Peyer's patch (tissue), 4 donors: ENCODE measurements at regions not wholly inside any gene's neighbourhood (a gene's known extent, or its start where the extent isn't known, plus 50 kb on each side); places are given as distances from the start of the nearest gene placed in this dataset.

ENCODE experiments used
- DNase-seq, 3 donors: peaks; one replicate each; pipeline ENCODE4 v3.0.0-alpha.2; 2017 to 2019
- H3K27ac ChIP-seq, 4 donors: fragments of 200-600 bp; sonication (generic); one replicate each; pipeline ENCODE4 v1.5.1; 2016 to 2019
- H3K27me3 ChIP-seq, 2 donors: fragments of 200-600 bp; sonication (generic); one replicate each; pipeline ENCODE4 v1.5.1; 2019
- H3K36me3 ChIP-seq, 3 donors: fragments of 200-600 bp; sonication (generic); one replicate each; pipeline ENCODE4 v1.5.1; 2016 to 2019
- H3K4me1 ChIP-seq, 4 donors: fragments of 200-600 bp; sonication (generic); one replicate each; pipeline ENCODE4 v1.5.1; 2016 to 2019
- H3K4me3 ChIP-seq, 4 donors: fragments of 200-600 bp; sonication (generic); 1 replicate in 3 of 4; 2 replicates in 1 of 4; pipeline ENCODE4 v1.5.1; 2016 to 2019; ENCODE audit warnings: mild to moderate bottlenecking in 1 of 4
- H3K9me3 ChIP-seq, 4 donors: fragments of 200-600 bp; sonication (generic); one replicate each; pipeline ENCODE4 v1.5.1; 2016 to 2019; ENCODE audit warnings: mild to moderate bottlenecking in 1 of 4
- CTCF ChIP-seq, 6 experiments: fragments of 450-650 bp in 4 of 6; fragments of 200-600 bp in 2 of 6; sonication (generic) in 1 of 6; IDR thresholded peaks; one replicate each; pipeline ENCODE4 v1.5.1; 2017 to 2019; ENCODE audit warnings: antibody characterized with exemption in 6 of 6, mild to moderate bottlenecking in 3 of 6, moderate library complexity in 1 of 6
- POLR2A ChIP-seq, 2 donors: fragments of 450-650 bp; IDR thresholded peaks; one replicate each; pipeline ENCODE4 v1.5.1; 2017; ENCODE audit warnings: antibody characterized with exemption in 2 of 2, mild to moderate bottlenecking in 2 of 2, moderate library complexity in 2 of 2

- H3K27ac ChIP-seq, result no peak overlapping the region
- H3K36me3 ChIP-seq, result no peaks in the 10 kb centered on the region
- DNase-seq, result no peak
- no peaks in the 10 kb centered on the region for H3K9me3 ChIP-seq
- no peaks in the 10 kb centered on the region for H3K4me1 ChIP-seq
- H3K27me3 ChIP-seq, result no peaks in the 10 kb centered on the region
- TF ChIP-seq POLR2A (IDR thresholded peaks at IDR 0.05) (no peak), CTCF (IDR thresholded peaks at IDR 0.05) (no peak)
- H3K4me3 ChIP-seq, result no peak overlapping the region
These were observed 233.4 kb upstream of the SPRY2 start for GRCh38 chr13:80574113-80574850.

DNA sequence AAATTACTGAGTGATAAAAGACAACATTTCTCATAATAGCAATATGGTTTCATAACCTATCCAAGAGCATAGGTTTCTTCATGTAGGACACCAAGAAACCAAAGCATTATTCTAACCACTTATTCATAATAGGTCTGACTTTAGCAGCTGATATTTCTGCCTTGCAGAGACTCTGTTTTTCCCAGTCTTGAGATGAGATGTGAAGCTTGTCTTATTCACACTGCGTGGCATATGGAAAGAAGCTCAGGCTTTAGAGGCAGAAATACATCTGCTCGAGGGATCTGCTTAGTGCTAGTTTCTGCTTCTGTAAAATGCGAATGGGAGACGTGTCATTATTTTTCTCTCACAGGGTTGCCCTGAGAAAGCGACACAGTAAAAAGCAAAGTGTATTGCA lies 232.0 kb upstream of the SPRY2 start:
- Histone ChIP-seq H3K36me3 (no peaks in the 10 kb centered on the region), H3K4me3 (no peak overlapping the region), H3K9me3 (no peaks in the 10 kb centered on the region), H3K27me3 (no peaks in the 10 kb centered on the region), H3K27ac (no peak overlapping the region), H3K4me1 (no peaks in the 10 kb centered on the region)
- no peak for DNase-seq
- no peak for TF ChIP-seq CTCF (IDR thresholded peaks at IDR 0.05)
- no peak for TF ChIP-seq POLR2A (IDR thresholded peaks at IDR 0.05)

- no peak for DNase-seq
- Histone ChIP-seq H3K4me3 (no peak overlapping the region), H3K27ac (no peak overlapping the region), H3K9me3 (no peaks in the 10 kb centered on the region), H3K4me1 (no peaks in the 10 kb centered on the region), H3K27me3 (no peaks in the 10 kb centered on the region), H3K36me3 (no peaks in the 10 kb centered on the region)
- TF ChIP-seq CTCF (IDR thresholded peaks at IDR 0.05), result no peak
- no peak for TF ChIP-seq POLR2A (IDR thresholded peaks at IDR 0.05)
These were observed 231.5 kb upstream of the SPRY2 start for GRCh38 chr13:80572308-80572922.

DNA sequence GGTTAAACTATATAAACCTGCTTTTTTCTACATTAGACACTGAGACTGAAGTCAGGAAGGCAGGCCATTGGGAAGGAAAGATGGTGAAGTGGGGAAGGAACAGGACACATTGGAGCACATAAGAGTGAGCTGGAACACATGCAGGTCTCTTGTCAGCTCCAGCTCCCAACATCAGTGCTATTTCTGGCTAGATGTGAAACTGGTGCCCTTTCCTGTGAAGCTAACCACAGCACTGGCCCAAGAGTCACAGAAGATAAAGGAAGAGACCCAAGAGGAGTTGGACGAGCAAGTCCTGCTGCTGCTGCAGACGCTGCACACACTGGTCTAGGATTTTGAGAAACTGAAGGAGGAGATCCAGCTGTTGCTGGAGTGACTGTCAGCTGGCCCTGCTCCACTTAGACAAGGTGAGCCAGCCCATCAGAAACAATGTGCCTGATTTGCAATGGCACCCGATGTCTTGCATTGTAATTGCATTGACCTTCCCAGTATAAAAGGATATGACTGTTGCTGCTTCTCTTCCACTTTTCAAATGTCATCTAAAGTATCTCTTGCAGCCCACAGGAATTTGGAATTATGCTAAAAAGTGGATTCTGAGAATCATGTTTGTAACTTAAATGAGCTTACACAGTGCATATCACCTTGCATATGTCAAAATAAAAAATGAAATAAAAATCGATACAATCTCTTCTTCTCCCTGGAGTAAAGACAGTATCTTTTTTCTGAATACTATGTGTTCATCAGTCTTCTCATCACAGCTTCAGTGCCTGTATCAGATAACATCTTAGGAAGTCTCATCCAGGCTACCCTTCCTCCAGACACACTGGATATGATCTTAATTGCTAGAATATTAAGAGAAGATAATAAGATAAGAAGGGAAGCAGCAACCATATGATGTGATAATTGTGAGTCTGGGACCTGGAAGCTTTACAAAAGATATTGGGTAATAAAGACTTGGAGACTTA lies 230.7 kb upstream of the SPRY2 start:
- Histone ChIP-seq H3K27ac (no peak overlapping the region), H3K36me3 (no peaks in the 10 kb centered on the region), H3K9me3 (no peaks in the 10 kb centered on the region), H3K27me3 (no peaks in the 10 kb centered on the region), H3K4me1 (no peaks in the 10 kb centered on the region), H3K4me3 (no peak overlapping the region)
- TF ChIP-seq CTCF (IDR thresholded peaks at IDR 0.05) (no peak), POLR2A (IDR thresholded peaks at IDR 0.05) (no peak)
- DNase-seq, result no peak

GRCh38 chr13:80563439-80563838 lies 222.5 kb upstream of the SPRY2 start:
- H3K36me3 ChIP-seq, result no peaks in the 10 kb centered on the region
- H3K27ac ChIP-seq, result no peak overlapping the region
- no peaks in the 10 kb centered on the region for H3K4me1 ChIP-seq
- no peaks in the 10 kb centered on the region for H3K27me3 ChIP-seq
- no peak for DNase-seq
- TF ChIP-seq CTCF (IDR thresholded peaks at IDR 0.05), result no peak
- no peaks in the 10 kb centered on the region for H3K9me3 ChIP-seq
- H3K4me3 ChIP-seq, result no peak overlapping the region
